ENCODE measurements at regions not wholly inside any gene's neighbourhood (a gene's known extent, or its start where the extent isn't known, plus 50 kb on each side); places are given as distances from the start of the nearest gene placed in this dataset.

DNA sequence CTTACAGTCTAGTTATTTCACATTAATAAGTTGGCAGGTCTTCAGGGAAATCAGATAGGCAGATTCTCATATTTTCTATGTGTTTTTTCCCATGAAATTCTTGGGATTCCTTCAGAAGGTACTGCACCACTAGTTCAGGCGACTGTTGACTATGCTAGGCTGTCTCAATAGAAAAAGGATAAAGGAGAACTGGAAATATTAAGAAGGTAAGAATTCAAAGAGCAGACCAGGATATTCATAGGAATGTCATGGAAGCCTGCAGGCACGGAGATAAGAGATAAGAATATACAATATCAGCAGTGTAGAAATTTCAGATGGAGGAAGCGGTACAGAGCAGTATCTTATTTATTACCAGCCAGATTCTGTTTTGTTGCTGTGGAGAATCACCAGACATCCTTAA is 432.1 kb upstream of the MDFIC2 start:
- Histone ChIP-seq H3K4me3 (ENCODE audit: low read depth, low read length, poor library complexity, severe bottlenecking) (no peak overlapping the region), H3K4me2 (ENCODE audit: low read length) (no peak overlapping the region), H3K4me1 (ENCODE audit: insufficient read depth, low read length, severe bottlenecking) (no peaks in the 10 kb centered on the region), H2AFZ (ENCODE audit: low read length) (no peak overlapping the region), H4K20me1 (ENCODE audit: insufficient read depth, low read length) (no peaks in the 10 kb centered on the region), H3K79me2 (ENCODE audit: insufficient read depth, low read length) (no peaks in the 10 kb centered on the region), H3K36me3 (ENCODE audit: insufficient read depth, low read length) (no peaks in the 10 kb centered on the region), H3K9me3 (ENCODE audit: low read length) (no peaks in the 10 kb centered on the region), H3K9me2 (ENCODE audit: low read depth, low read length) (no peaks in the 10 kb centered on the region), H3K9ac (ENCODE audit: low read length) (no peak overlapping the region), H3K27ac (ENCODE audit: low read depth, low read length, poor library complexity, severe bottlenecking) (no peak overlapping the region), H3K27me3 (ENCODE audit: insufficient read depth, low read length) (no peaks in the 10 kb centered on the region), H3F3A (ENCODE audit: insufficient read depth, low read length) (no peaks in the 10 kb centered on the region)
- TF ChIP-seq EZH2 (IDR thresholded peaks at IDR 0.05; ENCODE audit: borderline replicate concordance, low read length) = no peak
- TF ChIP-seq, protein P1, sequence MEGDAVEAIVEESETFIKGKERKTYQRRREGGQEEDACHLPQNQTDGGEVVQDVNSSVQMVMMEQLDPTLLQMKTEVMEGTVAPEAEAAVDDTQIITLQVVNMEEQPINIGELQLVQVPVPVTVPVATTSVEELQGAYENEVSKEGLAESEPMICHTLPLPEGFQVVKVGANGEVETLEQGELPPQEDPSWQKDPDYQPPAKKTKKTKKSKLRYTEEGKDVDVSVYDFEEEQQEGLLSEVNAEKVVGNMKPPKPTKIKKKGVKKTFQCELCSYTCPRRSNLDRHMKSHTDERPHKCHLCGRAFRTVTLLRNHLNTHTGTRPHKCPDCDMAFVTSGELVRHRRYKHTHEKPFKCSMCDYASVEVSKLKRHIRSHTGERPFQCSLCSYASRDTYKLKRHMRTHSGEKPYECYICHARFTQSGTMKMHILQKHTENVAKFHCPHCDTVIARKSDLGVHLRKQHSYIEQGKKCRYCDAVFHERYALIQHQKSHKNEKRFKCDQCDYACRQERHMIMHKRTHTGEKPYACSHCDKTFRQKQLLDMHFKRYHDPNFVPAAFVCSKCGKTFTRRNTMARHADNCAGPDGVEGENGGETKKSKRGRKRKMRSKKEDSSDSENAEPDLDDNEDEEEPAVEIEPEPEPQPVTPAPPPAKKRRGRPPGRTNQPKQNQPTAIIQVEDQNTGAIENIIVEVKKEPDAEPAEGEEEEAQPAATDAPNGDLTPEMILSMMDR (IDR thresholded peaks at IDR 0.05; ENCODE audit: low read length) = no peak

DNA sequence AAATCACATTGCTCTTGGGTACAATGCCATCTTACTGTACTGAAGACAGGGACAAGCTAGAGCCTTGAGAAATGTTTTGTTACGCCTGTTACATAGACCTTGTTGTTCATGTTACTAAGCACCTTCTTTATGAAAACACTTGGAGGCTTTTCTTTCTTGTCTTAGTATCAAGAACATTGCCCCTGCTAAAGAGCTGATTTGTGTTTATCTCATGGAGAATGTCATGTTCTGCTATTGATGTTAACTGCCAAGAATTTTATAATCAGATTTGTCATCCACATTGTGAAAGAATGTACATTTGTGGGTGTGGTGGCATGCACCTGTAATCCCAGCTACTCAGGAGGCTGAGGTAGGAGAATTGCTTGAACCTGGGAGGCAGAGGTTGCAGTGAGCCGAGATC is 431.3 kb upstream of the MDFIC2 start:
- no peaks in the 10 kb centered on the region for H3K9me3 ChIP-seq (ENCODE audit: low read length)
- no peaks in the 10 kb centered on the region for H3F3A ChIP-seq (ENCODE audit: insufficient read depth, low read length)
- H3K27me3 ChIP-seq (ENCODE audit: insufficient read depth, low read length) = no peaks in the 10 kb centered on the region
- H3K4me3 ChIP-seq (ENCODE audit: low read depth, low read length, poor library complexity, severe bottlenecking) = no peak overlapping the region
- H3K4me2 ChIP-seq (ENCODE audit: low read length) = no peak overlapping the region
- no peak overlapping the region for H3K9ac ChIP-seq (ENCODE audit: low read length)
- TF ChIP-seq EZH2 (IDR thresholded peaks at IDR 0.05; ENCODE audit: borderline replicate concordance, low read length) = no peak
- TF ChIP-seq, protein P1 (IDR thresholded peaks at IDR 0.05; ENCODE audit: low read length) = no peak
- no peaks in the 10 kb centered on the region for H3K36me3 ChIP-seq (ENCODE audit: insufficient read depth, low read length)
- no peak overlapping the region for H2AFZ ChIP-seq (ENCODE audit: low read length)
- H3K9me2 ChIP-seq (ENCODE audit: low read depth, low read length) = no peaks in the 10 kb centered on the region
- no peaks in the 10 kb centered on the region for H3K79me2 ChIP-seq (ENCODE audit: insufficient read depth, low read length)
- no peaks in the 10 kb centered on the region for H3K4me1 ChIP-seq (ENCODE audit: insufficient read depth, low read length, severe bottlenecking)
- no peaks in the 10 kb centered on the region for H4K20me1 ChIP-seq (ENCODE audit: insufficient read depth, low read length)
- H3K27ac ChIP-seq (ENCODE audit: low read depth, low read length, poor library complexity, severe bottlenecking) = no peak overlapping the region

DNA sequence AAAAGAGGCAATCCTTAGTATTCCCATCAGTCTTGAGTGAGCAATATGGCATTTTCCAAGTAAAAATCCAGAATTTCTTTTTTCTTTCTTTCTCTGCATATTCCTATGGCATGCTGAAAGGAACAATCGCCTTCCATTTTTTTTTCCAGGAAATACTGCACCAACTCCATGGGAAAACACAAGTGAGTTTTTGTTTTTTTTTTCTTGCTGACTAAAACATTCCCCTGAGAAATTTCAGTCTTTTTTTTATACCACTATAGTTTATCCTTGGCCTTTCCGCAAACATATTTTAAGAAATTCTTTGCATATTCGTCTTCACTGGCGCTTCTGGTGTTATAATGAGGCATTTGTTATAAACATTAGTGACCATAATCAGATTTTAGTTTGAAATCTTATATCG is 429.6 kb upstream of the MDFIC2 start:
- Histone ChIP-seq H3K4me1 (ENCODE audit: insufficient read depth, low read length, severe bottlenecking) (no peaks in the 10 kb centered on the region), H3K27me3 (ENCODE audit: insufficient read depth, low read length) (no peaks in the 10 kb centered on the region), H4K20me1 (ENCODE audit: insufficient read depth, low read length) (no peaks in the 10 kb centered on the region), H3F3A (ENCODE audit: insufficient read depth, low read length) (no peaks in the 10 kb centered on the region), H3K9me3 (ENCODE audit: low read length) (no peaks in the 10 kb centered on the region), H3K27ac (ENCODE audit: low read depth, low read length, poor library complexity, severe bottlenecking) (no peak overlapping the region), H3K4me2 (ENCODE audit: low read length) (no peak overlapping the region), H2AFZ (ENCODE audit: low read length) (no peak overlapping the region), H3K79me2 (ENCODE audit: insufficient read depth, low read length) (no peaks in the 10 kb centered on the region), H3K36me3 (ENCODE audit: insufficient read depth, low read length) (no peaks in the 10 kb centered on the region), H3K4me3 (ENCODE audit: low read depth, low read length, poor library complexity, severe bottlenecking) (no peak overlapping the region), H3K9me2 (ENCODE audit: low read depth, low read length) (no peaks in the 10 kb centered on the region), H3K9ac (ENCODE audit: low read length) (no peak overlapping the region)
- TF ChIP-seq, protein P1 (IDR thresholded peaks at IDR 0.05; ENCODE audit: low read length) = no peak
- TF ChIP-seq EZH2 (IDR thresholded peaks at IDR 0.05; ENCODE audit: borderline replicate concordance, low read length) = no peak

Data from OCI-LY1 (cell line).